Left kidney (tissue), 1 donor: ENCODE measurements at regions not wholly inside any gene's neighbourhood (a gene's known extent, or its start where the extent isn't known, plus 50 kb on each side); places are given as distances from the start of the nearest gene placed in this dataset.
"Not testable (repeated sequence)": the region's sequence is repeated elsewhere in the genome, so short reads cannot be mapped to it uniquely, and the experiment has no call there.

Experiments used
- DNase-seq: peaks from one replicate; pipeline ENCODE4 v3.0.0-alpha.2; 2013

DNA sequence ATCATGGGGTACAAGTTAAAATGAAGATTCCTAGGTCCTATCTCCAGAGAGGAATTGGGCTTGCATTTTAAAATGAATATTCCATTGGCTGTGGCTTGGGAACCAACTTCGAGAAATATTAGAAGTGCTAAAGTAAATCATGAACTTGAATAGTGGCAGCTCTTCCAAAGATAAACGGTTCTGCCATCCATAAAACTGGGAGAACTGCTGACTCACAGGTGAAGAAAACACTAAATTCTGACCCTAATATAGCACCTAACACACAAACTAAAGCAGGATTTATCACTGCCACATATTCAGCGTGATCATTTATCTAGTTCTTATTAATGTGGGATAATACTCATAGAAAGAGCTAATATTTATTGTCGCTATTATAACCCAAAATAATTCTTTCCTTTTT, 508.1 kb upstream of the ID4 start:
- DNase-seq: no peak

DNA sequence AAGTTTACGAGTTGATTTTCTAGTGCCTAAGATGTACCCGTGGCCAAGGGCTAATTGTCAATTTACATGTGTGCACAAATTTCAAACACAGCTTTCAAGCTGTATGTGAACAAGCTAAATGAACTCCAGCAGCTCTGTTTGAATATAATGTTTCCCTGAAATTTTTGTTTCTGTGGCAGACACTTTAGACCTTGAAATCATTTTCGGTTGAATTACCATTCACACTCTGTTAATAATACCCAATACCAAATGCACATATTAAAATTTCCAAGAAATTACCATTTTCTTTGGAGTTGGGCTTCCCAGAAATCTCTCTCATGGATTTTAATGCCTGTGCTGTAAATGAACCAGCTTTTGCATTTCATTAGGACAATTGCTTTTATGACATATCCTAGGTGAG, 506.1 kb upstream of the ID4 start:
- no peak for DNase-seq

DNA sequence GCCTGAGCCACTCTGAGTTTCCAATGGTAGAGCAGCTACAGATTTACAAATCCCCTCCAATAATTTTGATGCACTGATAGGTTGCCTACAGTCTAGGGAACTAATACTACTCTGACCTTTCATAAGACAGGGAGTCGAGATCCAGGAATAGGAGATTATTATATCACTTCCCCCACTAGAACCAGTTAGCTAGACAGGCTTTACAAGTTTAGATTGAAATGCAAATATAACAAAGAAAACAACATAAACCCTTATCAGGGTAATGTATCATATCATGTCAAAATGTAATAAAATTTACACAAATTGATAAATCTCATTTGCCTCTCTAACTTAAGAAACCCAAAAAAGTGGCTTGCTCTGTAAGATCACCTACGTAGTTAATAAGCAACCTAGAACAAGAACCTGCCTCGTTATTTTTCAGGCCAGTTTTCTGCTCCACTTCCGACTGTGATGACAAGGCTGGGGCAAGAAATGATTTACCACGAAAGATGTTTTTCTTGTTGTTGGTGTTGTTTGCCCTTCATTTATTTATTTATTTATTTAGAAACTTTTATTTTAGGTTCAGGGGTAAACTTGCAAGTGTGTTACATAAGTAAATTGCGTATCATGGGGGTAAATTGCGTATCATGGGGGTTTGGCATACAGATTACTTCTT, 504.2 kb upstream of the ID4 start:
- DNase-seq: no peak

DNA sequence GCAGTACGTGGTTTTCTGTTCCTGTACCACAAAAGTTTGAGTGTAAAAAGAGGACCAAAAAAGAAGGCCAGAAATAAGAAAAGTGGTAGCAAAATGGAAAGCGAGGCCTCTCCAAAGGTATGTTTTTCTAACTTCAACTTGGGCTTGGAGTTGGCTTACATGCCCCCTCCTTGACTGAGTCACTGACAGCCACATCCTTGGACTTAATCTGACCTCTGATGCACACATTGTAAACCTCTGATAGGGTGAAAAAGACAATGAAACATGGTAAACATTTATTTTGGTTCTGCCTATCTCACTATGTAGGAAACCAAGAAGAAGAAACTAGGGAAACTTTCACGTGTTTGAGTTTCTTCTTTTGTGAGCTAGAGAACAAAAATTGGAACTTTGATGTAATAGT, 503.2 kb upstream of the ID4 start:
- no peak for DNase-seq

DNA sequence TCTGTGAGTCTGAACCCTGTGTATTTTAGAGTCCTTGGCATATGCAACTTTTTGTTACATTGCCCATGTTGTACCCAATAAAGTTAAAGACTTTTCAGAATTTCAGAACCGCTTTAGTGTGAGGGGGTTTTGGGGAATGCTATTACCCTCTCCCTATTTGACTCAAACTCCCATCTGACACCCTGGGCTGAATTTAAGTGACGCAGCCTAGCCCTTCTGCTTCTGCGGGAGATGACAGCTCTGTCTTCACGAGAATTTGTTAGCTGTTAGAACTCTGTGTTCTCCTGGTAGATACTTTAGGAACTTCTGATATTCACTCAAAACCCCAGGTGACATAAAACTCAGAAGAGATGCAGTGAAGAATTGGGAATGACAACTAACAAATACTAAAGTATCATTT, 500.6 kb upstream of the ID4 start:
- DNase-seq: no peak

DNA sequence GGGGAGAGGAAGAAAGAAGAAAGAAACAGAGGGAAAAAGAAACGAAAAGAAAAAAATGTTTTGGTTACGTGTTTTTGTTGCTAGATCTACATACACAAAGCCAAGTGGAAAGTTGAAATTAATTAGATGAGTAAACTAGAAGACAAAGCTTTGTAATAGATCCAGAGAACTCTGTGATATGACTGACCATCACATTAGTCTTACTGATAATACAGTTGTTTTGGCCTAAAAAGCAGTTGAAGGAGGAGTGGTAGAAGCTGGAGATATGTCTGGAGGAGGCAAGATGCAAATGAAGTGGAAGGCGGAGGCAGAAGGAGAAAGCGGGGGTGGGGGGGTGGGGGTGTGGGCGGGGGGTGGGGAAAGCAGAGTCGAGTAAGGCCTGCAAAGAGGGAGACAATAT, 500.1 kb upstream of the ID4 start:
- no peak for DNase-seq

DNA sequence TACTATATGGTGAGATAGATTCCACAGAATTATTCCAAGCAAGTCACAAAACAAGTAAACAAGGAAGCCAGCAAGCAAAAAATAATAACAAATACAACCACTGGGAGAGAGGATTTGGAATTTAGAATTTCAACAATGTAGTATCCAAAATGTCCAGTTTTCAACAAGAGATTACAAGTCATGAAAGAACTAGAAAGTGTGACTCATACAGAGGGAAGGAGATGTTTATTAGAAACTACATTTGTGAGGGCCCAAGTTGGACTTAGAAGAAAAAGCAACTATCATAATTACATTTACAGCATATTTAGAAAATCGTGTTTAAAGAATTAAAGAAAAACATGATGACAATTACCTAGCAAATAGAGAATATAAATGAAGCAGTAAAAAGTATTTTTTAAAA, 494.6 kb upstream of the ID4 start:
- DNase-seq: no peak

DNA sequence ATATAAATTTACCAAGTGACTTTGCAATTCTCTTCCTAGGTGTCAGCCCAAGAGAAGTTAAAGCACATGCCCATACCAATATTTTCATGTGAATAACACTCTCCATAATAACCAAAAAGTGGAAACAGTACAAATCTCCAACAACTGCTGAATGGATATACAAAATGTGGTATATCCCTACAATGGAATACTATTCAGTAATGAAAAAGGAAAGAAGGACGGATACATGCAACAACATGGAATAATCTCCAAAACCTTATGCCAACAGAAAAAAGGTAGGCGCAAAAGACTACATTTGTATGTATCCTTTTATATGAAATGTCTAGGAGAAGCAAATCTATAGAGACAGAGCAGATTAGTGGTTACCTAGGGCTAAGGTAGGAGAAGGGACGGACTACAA, 487.7 kb upstream of the ID4 start:
- no peak for DNase-seq

DNA sequence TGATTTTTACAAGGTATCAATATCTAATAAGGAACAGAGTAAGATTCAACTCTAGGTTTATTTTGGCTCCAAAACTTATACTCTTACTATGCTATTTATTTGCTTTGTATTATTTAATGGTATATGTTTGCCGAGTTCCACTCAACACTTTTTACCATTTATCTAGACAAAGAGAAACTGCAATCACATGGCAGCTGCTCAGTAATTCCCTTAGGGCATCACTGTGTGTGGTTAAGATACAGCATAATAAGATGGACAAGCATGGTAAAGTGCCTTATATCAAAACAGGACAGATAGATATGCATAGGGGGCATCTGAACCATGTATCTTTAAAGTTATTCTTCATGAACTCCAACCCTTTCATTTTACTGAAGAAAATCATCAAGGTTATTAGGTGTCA, 483.0 kb upstream of the ID4 start:
- DNase-seq: no peak

DNA sequence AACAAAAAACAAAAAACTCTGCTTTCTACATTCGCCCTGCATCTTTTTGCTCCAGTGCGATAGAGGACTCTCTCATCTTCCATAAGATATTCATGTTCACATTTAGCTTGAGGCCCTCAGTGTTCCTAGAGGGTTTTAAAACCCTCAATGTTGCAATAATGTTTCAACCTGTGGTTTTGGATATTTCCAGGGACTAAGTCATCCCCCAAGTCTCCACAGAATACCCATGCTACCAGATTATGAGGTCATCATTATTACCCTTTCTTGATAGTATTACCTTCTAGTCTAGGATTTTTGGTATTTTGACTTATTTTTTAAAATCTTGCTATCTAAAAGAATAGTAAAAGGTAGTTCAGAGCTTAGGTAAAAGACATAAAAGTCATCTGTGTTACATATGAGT, 480.5 kb upstream of the ID4 start:
- no peak for DNase-seq

DNA sequence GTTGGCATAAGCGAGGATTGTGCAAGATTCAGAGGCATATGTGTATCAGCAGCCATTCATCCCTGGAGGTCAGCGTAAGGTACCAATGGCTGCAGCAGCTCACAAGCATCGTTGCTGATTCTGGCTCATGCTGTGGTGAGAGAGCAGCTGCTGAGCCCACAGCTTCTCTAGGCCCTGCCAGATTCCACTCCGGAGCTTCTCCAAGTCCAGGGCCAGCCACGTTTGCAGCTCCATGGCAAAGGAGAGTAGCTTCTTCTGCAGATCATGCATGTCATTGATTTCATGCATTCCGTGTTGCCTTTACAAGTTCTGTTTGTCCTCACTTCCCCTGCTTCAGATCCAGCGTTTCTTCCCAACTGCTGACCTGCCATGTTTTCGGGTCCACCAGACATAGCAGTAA, 474.8 kb upstream of the ID4 start:
- no peak for DNase-seq

DNA sequence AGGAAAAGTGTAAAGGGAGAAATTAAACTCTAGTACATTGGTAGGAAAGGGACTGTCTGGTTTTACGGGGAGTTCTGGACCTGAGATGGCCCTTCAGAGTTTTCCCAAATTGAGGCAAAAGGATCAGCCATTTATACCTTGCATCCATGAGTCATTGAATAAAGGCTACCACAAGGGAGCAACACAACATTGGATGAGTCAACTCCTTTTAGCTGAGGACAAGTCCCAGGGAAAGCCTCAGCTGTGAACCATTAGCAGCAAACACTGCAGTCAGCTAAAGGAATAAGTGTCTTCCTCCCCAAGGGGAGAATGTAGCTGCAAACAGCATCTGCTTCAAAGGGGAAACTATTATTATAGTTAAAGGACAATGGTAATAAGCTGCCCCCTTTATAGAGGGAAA, 468.7 kb upstream of the ID4 start:
- DNase-seq: no peak

DNA sequence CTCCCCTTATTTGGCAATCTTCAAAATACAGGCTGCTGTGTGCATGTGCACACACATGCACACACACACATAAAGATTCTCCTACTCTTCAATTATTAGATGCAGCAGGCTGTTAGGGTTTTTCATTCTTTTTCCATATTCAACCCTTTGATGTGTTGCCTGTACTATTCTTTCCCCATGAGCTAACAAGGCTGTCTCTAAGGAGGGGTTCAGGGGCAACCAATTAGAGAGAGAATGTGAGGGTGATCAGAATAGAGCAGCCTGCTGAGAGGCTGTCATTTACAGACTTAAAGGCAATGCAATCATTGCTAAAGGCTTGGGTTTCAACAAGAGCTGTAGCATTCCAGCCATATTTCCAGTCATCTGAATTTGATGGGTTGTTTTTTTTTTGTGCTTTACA, 467.4 kb upstream of the ID4 start:
- no peak for DNase-seq

DNA sequence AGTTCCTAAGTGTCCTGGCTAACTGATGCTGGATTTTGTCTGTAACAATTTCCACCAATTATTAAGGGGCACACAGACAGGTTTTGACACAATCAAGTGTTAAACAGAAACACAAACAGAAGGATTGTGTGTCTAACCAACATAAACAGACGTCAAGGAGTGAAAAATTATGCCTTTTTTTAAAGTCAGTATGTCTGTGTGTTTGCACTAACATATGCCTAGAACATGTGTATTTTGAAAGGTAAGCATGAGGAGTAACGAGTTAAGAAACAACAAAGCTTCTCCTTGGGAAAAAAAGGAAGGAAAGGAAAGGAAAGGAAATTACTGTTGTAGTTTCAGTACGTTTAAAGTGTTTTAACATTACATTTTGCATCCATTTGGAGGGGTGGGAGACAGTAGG, 466.3 kb upstream of the ID4 start:
- DNase-seq: peak; percentile 6

DNA sequence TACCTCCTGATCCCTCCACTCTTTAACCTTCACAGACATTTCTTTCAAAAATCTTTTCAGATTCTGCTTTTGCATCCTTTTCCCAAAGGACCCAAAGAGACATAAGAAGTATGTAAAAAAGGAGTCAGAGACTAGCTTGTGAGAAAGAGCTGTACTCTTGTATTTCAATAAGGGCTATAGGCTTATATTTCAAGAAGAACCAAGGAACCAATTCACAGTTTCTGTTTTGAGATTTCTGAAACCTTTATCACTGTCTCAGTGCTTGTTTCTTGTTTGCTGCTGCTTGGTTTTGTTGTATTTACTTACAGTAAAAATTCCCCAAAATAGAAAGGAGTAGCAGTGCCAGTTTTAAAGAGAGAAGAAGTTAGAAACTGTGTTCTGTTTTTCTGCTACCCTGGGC, 461.6 kb upstream of the ID4 start:
- no peak for DNase-seq

DNA sequence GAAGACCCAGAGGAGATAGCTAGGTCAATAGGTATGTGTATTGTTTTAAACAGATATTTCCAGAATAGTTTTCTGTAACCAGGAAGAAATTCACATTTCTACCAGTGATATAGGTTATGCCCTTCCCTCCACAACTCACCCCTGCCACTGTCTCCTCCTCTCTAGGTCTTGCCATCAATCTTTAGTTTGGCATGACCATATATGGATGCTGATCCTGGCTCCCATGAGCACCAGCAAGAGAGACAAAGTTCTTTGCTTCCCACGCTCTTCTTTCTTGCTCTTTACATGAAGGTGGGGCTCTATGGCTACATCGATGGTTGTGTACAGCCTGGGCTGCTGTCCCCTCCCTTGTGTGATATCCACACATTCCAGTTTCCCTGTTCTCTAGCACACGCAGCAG, 459.4 kb upstream of the ID4 start:
- no peak for DNase-seq

DNA sequence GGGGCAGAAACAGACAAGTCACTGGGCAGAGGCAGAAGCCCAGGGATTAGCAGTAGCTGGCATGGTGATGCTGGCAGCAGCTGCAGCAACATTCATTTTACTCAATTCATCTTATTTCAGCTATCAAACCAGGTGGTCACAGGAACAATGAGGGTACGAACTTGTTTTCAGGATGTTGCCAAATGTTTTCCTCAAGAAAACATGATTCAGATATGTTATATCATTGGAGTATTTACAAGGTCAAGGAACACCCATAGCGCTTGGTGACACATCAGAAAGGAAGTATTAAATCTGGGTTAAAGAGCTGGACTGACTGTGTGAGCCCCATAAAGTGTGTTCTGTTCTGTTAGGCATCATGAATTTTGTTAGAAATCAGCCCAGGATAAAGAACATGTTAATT, 456.9 kb upstream of the ID4 start:
- DNase-seq: peak; percentile 7

DNA sequence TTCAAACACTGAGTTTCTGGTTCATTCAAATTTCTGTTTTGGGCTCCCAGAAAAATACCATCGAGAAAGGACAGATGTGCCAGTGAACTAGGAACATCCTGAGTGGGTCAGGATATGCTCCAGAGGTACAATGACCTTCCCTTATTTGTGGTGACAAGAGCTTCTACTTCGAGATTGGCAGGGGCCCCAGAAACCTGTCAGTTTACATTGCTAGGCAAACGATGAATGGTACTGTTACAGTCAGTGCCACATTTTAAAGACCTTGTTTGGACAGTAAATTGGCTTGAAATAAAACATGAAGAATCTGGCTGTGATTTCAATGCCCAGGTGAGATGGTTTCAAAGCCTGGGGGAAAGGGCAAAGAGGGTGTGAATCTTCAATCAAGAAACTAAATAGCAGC, 454.5 kb upstream of the ID4 start:
- no peak for DNase-seq

DNA sequence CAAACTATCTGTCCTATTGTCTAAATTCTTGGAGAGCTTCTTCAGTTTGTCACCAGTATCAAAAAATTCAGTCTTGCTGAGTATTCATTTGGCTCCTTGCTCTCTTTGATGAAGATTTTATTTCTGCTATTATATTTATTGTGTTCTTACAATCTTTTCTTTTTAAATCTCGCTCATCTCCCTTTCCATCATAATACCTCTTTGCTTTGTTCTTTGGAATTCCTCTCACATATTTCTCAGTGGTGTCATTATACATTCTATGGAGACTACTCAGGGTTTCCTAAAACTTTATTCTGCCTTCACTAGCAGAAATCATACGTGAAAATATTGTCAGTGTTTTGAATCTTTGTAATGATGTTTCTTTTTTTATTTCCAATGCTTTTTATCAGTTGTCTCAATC, 445.2 kb upstream of the ID4 start:
- DNase-seq: no peak

DNA sequence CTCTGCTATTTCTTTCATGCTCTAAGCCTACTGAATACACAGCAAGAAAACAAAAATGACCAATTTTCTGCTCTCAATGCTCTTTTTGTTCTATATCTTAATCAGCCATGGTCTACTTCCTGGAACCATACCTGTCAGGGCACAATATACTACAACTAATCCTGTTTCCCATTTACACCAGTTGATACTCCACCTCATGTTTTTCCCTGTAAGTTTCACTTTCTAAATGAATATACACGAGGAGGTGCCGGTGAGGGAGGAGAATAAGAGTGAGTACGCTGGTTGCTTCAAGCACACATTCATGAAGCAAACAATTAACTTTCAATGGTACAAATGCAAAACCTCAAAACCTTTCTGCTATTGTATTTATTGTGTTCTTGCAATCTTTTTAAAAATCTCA, 443.1 kb upstream of the ID4 start:
- no peak for DNase-seq

DNA sequence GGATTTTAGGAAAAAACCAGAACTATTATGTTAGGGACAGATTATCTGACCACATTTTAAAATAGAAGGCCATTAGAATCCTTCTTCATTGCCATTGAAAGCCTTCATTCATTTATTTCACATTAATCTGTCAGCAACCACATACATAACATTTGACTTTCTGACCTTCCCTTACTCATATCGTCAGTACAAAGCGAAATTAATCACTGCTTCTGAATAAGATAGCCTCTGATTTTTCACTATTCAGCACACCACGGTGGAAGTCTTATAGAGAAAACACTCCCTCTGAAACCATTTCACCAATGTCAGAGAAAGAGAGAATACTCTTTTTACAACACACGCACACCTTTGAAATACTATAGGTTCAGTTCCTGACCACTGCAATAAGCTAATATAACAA, 442.5 kb upstream of the ID4 start:
- no peak for DNase-seq

DNA sequence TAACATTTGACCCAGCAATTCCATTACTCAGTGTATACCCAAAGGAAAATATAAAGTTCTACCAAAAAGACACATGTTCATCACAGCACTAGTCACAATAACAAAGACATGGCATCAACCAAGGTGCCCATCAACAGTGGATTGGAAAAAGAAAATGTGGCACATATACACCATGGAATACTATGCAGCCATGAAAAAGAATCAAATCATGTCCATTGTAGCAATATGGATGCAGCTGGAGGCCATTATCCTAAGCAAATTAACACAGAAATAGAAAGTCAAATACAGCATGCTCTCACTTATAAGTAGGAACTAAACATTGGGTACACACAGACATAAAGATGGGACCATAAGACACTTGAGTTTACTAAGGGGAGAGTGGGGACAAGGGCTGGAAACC, 441.9 kb upstream of the ID4 start:
- DNase-seq: no peak

DNA sequence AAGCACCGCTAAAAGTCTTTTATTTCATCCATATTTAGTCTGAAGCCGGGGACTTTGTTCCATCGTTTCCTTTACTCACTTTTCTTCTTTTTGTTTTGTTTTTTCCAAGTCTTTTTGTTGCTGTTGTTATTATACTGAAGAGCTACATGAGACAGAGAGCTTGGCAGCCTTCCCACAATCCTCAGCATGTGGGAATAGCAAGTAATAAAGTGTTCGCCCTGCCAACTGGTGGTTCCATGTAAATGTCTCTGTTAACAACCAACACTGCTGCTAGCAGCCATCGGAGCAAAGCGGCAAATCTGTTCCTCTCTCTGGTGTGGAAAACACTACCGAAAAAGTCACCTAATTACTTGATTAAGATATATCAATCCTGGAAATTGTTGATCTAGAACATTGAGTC, 437.8 kb upstream of the ID4 start:
- DNase-seq: no peak

DNA sequence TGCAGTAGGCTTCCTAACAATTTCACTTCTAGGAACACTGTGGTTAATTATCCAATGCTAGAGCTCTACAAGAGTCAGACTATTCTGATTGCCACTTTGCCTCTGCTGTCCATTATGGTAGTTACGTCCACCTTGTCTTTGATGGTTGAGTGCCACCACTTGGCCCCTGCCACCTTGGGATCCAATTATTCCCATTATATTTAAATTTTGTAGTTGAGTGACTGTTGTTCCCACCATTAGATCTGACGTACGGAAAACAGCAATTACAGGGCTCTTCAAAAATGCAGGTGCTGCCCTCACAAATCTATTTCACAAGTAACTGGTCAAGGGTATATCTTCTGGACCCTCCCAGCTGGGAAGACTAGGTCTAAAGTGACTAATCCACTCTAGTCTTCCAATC, 432.3 kb upstream of the ID4 start:
- not testable (repeated sequence) for DNase-seq

DNA sequence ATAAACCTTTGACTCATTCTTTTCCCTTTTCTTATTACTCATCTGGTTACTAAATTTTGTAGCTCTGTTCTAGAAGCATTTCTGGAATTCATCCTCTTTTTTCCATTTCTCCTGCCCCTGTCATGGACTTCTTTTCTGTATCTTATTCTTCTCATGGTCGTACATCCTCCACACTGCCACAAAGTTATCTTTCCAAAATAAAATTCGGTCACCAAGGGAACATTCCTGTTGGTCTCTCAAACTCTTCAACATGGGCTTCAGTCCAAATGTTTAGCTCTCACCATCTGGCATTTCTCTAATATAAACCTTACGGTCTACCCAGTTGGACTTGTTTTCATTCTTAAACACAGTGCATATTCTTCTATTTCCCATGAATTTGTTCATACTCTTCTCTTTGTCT, 428.8 kb upstream of the ID4 start:
- DNase-seq: no peak
